Esophagus muscularis mucosa (tissue), 4 donors: ENCODE measurements at regions not wholly inside any gene's neighbourhood (a gene's known extent, or its start where the extent isn't known, plus 50 kb on each side); places are given as distances from the start of the nearest gene placed in this dataset.

Experiments used
- DNase-seq: peaks from one replicate; pipeline ENCODE4 v3.0.0-alpha.2; 2017; ENCODE audit errors: extremely low spot score
- H3K27ac ChIP-seq, 4 donors: fragments of 200-600 bp; sonication (generic); replicated peaks in 1 of 4; 1 replicate in 3 of 4; 2 replicates in 1 of 4; pipeline ENCODE4 v1.5.1; 2016 to 2019; ENCODE audit warnings: mild to moderate bottlenecking in 1 of 4
- H3K27me3 ChIP-seq, 4 donors: fragments of 200-600 bp; sonication (generic); one replicate each; pipeline versions ENCODE4 v1.5.1 to v1.6.0; 2016 to 2019
- H3K36me3 ChIP-seq, 4 donors: fragments of 200-600 bp; sonication (generic); one replicate each; pipeline ENCODE4 v1.5.1; 2016 to 2019
- H3K4me1 ChIP-seq, 4 donors: fragments of 200-600 bp; sonication (generic); one replicate each; pipeline ENCODE4 v1.5.1; 2016 to 2019
- H3K4me3 ChIP-seq, 4 donors: fragments of 200-600 bp; sonication (generic); 1 replicate in 2 of 4; 2 replicates in 2 of 4; pipeline ENCODE4 v1.5.1; 2016 to 2019; ENCODE audit warnings: mild to moderate bottlenecking in 4 of 4, moderate library complexity in 1 of 4
- H3K9me3 ChIP-seq, 4 donors: fragments of 200-600 bp; sonication (generic); 1 replicate in 3 of 4; 2 replicates in 1 of 4; pipeline ENCODE4 v1.5.1; 2016 to 2019
- EP300 ChIP-seq: sonication (generic); formaldehyde crosslinking; IDR thresholded peaks from one replicate; pipeline ENCODE4 v1.6.1; 2017; ENCODE audit warnings: antibody characterized with exemption
- POLR2A ChIP-seq: fragments of 450-650 bp; IDR thresholded peaks from one replicate; pipeline ENCODE4 v1.6.1; 2017; ENCODE audit warnings: antibody characterized with exemption, moderate library complexity, mild to moderate bottlenecking, low read depth
- POLR2AphosphoS5 ChIP-seq, 2 donors: sonication (generic); formaldehyde crosslinking; IDR thresholded peaks; one replicate each; pipeline ENCODE4 v1.6.1; 2017; ENCODE audit warnings: antibody characterized with exemption in 2 of 2
- WGBS: methylation state at CpG from one replicate; pipeline ENCODE4 v1.1.5; 2018; 5-methylcytosine and 5-hydroxymethylcytosine counted together
- intact Hi-C: fragments of 100-400 bp; cut with DNase I; formaldehyde crosslinking; loops from one replicate; pipeline ENCODE4 v1.15.1; 2023
- TF ChIP-seq, protein P1 (sequence below), 3 experiments: fragments of 200-600 bp in 2 of 3; fragments of 450-650 bp in 1 of 3; sonication (generic) in 2 of 3; IDR thresholded peaks; one replicate each; pipeline ENCODE4 v1.5.1; 2017 to 2019; ENCODE audit warnings: antibody characterized with exemption in 3 of 3, mild to moderate bottlenecking in 2 of 3, moderate library complexity in 1 of 3

DNA sequence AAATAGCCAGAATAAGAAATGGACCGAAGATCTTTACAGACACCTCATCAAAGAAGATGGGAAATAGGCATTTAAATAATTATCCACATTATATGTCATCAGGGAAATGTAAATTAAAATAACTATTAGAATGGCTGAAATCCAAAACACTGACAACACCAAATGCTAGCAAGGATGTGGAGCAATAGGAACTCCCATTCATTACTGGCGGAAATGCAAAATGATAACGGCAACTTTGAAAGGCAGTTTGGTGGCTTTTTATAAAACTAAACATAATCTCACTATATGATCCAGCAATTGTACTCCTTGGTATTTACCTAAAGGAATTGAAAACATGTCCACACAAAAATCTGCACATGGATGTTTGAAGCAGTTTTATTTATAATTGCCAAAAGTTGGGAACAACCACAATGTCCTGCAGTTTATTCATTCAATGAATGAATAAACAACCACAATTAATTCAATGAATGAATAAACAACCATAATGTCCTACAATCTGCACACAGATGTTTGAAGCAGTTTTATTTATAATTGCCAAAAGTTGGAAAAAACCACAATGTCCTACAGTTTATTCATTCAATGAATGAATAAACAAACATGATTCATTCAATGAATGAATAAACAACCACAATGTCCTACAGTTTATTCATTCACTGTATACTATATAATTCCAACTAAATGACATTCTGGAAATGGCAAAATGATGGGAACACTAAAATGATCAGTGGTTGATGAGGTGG lies 117.6 kb upstream of the PCDH18 start:
- Histone ChIP-seq H3K4me3 (no peak overlapping the region), H3K27ac (no peak overlapping the region), H3K27me3 (no peaks in the 10 kb centered on the region), H3K4me1 (peaks cover 0 to 4% (median 0%) of the 10 kb centered on the region in 4 donors), H3K9me3 (no peaks in the 10 kb centered on the region), H3K36me3 (no peaks in the 10 kb centered on the region)
- intact Hi-C loops: no loop called here
- TF ChIP-seq EP300 (no peak), POLR2AphosphoS5 (IDR thresholded peaks at IDR 0.05) (no peak), POLR2A (no peak)
- TF ChIP-seq, protein P1, sequence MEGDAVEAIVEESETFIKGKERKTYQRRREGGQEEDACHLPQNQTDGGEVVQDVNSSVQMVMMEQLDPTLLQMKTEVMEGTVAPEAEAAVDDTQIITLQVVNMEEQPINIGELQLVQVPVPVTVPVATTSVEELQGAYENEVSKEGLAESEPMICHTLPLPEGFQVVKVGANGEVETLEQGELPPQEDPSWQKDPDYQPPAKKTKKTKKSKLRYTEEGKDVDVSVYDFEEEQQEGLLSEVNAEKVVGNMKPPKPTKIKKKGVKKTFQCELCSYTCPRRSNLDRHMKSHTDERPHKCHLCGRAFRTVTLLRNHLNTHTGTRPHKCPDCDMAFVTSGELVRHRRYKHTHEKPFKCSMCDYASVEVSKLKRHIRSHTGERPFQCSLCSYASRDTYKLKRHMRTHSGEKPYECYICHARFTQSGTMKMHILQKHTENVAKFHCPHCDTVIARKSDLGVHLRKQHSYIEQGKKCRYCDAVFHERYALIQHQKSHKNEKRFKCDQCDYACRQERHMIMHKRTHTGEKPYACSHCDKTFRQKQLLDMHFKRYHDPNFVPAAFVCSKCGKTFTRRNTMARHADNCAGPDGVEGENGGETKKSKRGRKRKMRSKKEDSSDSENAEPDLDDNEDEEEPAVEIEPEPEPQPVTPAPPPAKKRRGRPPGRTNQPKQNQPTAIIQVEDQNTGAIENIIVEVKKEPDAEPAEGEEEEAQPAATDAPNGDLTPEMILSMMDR (IDR thresholded peaks at IDR 0.05): no peak
- 97% methylated on average over 3 of the region's 3 CpGs for WGBS
- DNase-seq: no peak

DNA sequence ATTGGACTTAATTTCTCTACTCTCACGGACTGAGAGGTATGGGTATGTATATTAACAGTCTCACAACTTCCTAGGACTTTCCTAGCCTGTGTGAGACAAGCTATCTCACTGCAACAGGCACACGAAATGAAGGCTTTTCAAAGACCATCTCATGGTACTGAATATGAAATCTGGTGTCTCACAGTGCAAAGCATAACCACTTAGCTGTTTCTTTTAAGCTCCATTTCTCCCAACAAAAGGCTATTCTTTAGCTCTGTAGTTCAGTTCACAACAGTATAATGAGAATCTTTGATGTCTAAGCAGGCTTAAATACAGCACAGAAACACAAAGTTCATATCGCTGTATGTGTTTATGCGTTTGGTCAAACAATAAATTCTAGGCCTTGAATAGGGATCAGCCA lies 116.2 kb upstream of the PCDH18 start:
- intact Hi-C loops: no loop called here
- Histone ChIP-seq H3K36me3 (no peaks in the 10 kb centered on the region), H3K4me1 (peaks cover 0 to 4% (median 0%) of the 10 kb centered on the region in 4 donors), H3K27me3 (no peaks in the 10 kb centered on the region), H3K9me3 (no peaks in the 10 kb centered on the region), H3K4me3 (no peak overlapping the region), H3K27ac (no peak overlapping the region)
- no peak for TF ChIP-seq POLR2A
- TF ChIP-seq, protein P1 (IDR thresholded peaks at IDR 0.05): no peak
- no peak for TF ChIP-seq EP300
- no peak for TF ChIP-seq POLR2AphosphoS5 (IDR thresholded peaks at IDR 0.05)
- no peak for DNase-seq
- 78% methylated on average over 4 of the region's 4 CpGs for WGBS

DNA sequence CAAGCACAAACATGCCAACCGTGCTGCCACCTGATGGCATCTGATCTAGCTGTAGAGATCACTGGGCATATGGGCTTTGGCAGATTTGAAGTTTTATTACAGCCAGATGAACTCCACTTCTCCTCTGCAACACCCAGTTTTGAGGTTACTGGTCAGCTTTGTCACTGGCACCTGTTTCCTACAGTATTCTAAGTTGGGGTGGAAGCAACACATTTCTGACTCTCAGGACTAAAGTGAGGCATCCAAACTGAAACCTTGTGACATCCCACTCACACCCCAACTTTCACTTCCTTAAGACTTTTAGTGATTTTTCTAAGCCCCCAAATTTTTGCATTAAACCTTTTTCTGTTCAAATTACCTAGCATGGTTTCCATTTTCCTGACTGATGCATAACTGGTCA lies 115.1 kb upstream of the PCDH18 start:
- no peak for DNase-seq
- Histone ChIP-seq H3K27me3 (no peaks in the 10 kb centered on the region), H3K9me3 (no peaks in the 10 kb centered on the region), H3K4me1 (no peaks in the 10 kb centered on the region), H3K4me3 (no peak overlapping the region), H3K27ac (no peak overlapping the region), H3K36me3 (no peaks in the 10 kb centered on the region)
- TF ChIP-seq EP300 (no peak), POLR2AphosphoS5 (IDR thresholded peaks at IDR 0.05) (no peak), POLR2A (no peak)
- TF ChIP-seq, protein P1 (IDR thresholded peaks at IDR 0.05): no peak
- intact Hi-C loops: no loop called here
- 100% methylated on average over 1 of the region's 1 CpG for WGBS

DNA sequence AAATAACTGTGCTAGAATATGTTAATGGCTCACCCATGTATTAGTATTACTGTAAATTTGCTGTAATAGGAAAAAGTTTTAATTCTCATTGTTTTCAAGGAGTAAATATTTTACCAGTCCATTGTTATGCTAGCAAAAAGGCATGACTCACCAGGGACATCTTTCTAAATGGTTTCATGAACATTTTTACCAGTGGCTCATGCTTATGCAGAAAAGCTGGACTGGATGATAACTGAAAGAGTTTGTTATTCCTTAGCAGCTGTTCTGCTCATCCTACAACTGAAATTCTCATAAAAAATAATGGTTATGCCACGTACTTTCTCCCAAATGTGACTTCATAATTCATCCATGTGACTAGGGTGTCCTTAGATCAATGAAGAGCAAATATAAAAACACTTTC lies 111.9 kb upstream of the PCDH18 start:
- intact Hi-C loops: no loop called here
- no peak for DNase-seq
- Histone ChIP-seq H3K36me3 (no peaks in the 10 kb centered on the region), H3K9me3 (no peaks in the 10 kb centered on the region), H3K4me3 (no peak overlapping the region), H3K4me1 (no peaks in the 10 kb centered on the region), H3K27ac (no peak overlapping the region), H3K27me3 (no peaks in the 10 kb centered on the region)
- WGBS: 52% methylated on average over 1 of the region's 1 CpG
- TF ChIP-seq, protein P1 (IDR thresholded peaks at IDR 0.05): no peak
- TF ChIP-seq POLR2A (no peak), POLR2AphosphoS5 (IDR thresholded peaks at IDR 0.05) (no peak), EP300 (no peak)

DNA sequence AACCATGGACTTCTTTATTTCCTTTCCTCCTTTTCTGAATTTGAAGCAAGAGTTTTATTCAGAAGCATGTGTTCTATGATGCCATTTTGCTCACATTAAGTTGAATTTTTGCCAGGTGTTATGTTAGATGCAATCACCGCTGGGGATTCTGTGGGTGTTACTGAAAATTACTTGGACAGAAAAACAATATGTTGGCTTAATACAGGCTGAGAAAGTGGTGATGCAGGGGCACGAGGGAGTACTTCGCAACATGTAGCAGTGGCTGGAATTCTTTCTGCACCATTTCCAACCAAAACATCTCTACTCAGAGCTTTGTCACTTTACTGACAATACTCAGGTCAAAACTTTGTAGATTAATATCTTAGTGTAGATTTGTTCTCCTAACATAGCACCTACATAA lies 109.2 kb upstream of the PCDH18 start:
- Histone ChIP-seq H3K4me3 (no peak overlapping the region), H3K9me3 (no peaks in the 10 kb centered on the region), H3K27me3 (no peaks in the 10 kb centered on the region), H3K27ac (no peak overlapping the region), H3K36me3 (no peaks in the 10 kb centered on the region), H3K4me1 (peaks cover 0 to under 1% (median under 1%) of the 10 kb centered on the region in 4 donors)
- TF ChIP-seq POLR2AphosphoS5 (IDR thresholded peaks at IDR 0.05) (no peak), POLR2A (no peak), EP300 (no peak)
- TF ChIP-seq, protein P1 (IDR thresholded peaks at IDR 0.05): no peak
- 77% methylated on average over 3 of the region's 3 CpGs for WGBS
- intact Hi-C loops: no loop called here
- DNase-seq: no peak
